ENCODE measurements at regions not wholly inside any gene's neighbourhood (a gene's known extent, or its start where the extent isn't known, plus 50 kb on each side); places are given as distances from the start of the nearest gene placed in this dataset.

GRCh38 chr4:177957596-177958360 is 515.5 kb upstream of the AGA start:
- DNase-seq, result no peak

- no peak for DNase-seq
Observed at GRCh38 chr4:177960566-177960965, 518.3 kb upstream of the AGA start.

GRCh38 chr4:177961761-177962380 is 519.6 kb upstream of the AGA start:
- no peak for DNase-seq

- no peak for DNase-seq
Observed at GRCh38 chr4:177964061-177964460, 521.8 kb upstream of the AGA start.

GRCh38 chr4:177964693-177965168 is 522.5 kb upstream of the AGA start:
- DNase-seq, result no peak

GRCh38 chr4:177967328-177967727 is 525.1 kb upstream of the AGA start:
- DNase-seq, result no peak

- DNase-seq, result no peak
Observed at GRCh38 chr4:177968817-177969442, 526.7 kb upstream of the AGA start.

GRCh38 chr4:177974461-177974860 is 532.2 kb upstream of the AGA start:
- DNase-seq, result no peak

GRCh38 chr4:177975315-177975987 is 533.2 kb upstream of the AGA start:
- DNase-seq, result no peak

GRCh38 chr4:177986236-177986635 is 544.0 kb upstream of the AGA start:
- no peak for DNase-seq

- no peak for DNase-seq
Observed at GRCh38 chr4:177987896-177988295, 545.7 kb upstream of the AGA start.

GRCh38 chr4:177989503-177990201 is 547.4 kb upstream of the AGA start:
- DNase-seq, result no peak

GRCh38 chr4:178003098-178003657 is 560.9 kb upstream of the AGA start:
- no peak for DNase-seq

- no peak for DNase-seq
Observed at GRCh38 chr4:178010596-178010995, 568.4 kb upstream of the AGA start.

GRCh38 chr4:178015046-178015445 is 572.8 kb upstream of the AGA start:
- DNase-seq, result peak in 1 of 2 experiments; percentile 11

- DNase-seq, result no peak
Observed at GRCh38 chr4:178026999-178027398, 584.8 kb upstream of the AGA start.

- no peak for DNase-seq
Observed at GRCh38 chr4:178027796-178028195, 585.6 kb upstream of the AGA start.

- no peak for DNase-seq
Observed at GRCh38 chr4:178028481-178028880, 586.2 kb upstream of the AGA start.

- no peak for DNase-seq
Observed at GRCh38 chr4:178037459-178038214, 595.4 kb upstream of the AGA start.

GRCh38 chr4:178056996-178057395 is 614.8 kb upstream of the AGA start:
- DNase-seq, result no peak

- DNase-seq, result no peak
Observed at GRCh38 chr4:178063568-178063967, 621.3 kb upstream of the AGA start.

All from NCI-H526 (cell line).